Pancreas (tissue), 10 donors: ENCODE measurements at regions not wholly inside any gene's neighbourhood (a gene's known extent, or its start where the extent isn't known, plus 50 kb on each side); places are given as distances from the start of the nearest gene placed in this dataset.

Source experiments
- ATAC-seq, 4 donors: fragments of 200-7000 bp; cut with Tn5 transposase; one replicate each; pipeline versions ENCODE4 v1.8.0 to v1.9.1; 2020; ENCODE audit warnings: mild to moderate bottlenecking in 4 of 4, moderate library complexity in 4 of 4
- DNase-seq, 6 donors: peaks; one replicate each; pipeline ENCODE4 v3.0.0-alpha.2; 2020
- FAIRE-seq: peaks from 2 replicates; lab custom pipeline; 2012; peaks lifted over from hg19 to GRCh38; lab: Jason Lieb, UNC
- H3K27ac ChIP-seq, 4 donors: fragments of 200-600 bp; sonication (generic); 1 replicate in 3 of 4; 2 replicates in 1 of 4; pipeline versions ENCODE4 v1.5.0 to v1.8.0; 2020
- H3K27me3 ChIP-seq, 4 donors: fragments of 200-600 bp; one replicate each; pipeline ENCODE4 v1.8.0; 2021
- H3K36me3 ChIP-seq, 3 donors: fragments of 200-600 bp; sonication (generic) in 1 of 3; one replicate each; pipeline versions ENCODE4 v1.5.0 to v1.8.0; 2020 to 2021
- H3K4me1 ChIP-seq, 3 donors: fragments of 200-600 bp; one replicate each; pipeline ENCODE4 v1.8.0; 2021
- H3K4me3 ChIP-seq, 4 donors: fragments of 200-600 bp; sonication (generic) in 2 of 4; one replicate each; pipeline versions ENCODE4 v1.5.0 to v1.8.0; 2020 to 2021
- H3K9me3 ChIP-seq, 4 donors: fragments of 200-600 bp; one replicate each; pipeline ENCODE4 v1.8.0; 2021
- CTCF ChIP-seq, 4 donors: fragments of 200-600 bp; sonication (generic) in 3 of 4; IDR thresholded peaks; one replicate each; pipeline versions ENCODE4 v1.5.0 to v1.8.0; 2021; ENCODE audit warnings: antibody characterized with exemption in 4 of 4
- WGBS, 2 donors: extraction: QIAGEN DNeasy Blood & Tissue Kit; methylation state at CpG; one replicate each; pipeline ENCODE4 v1.1.7; 2013; 5-methylcytosine and 5-hydroxymethylcytosine counted together
- intact Hi-C, 3 donors: fragments of 100-400 bp; cut with DNase I; formaldehyde crosslinking; loops; one replicate each; pipeline versions ENCODE4 v1.11.1 to v1.14.2; 2022
- donor health status: healthy with polysubstance abuse.
- donor health status: DM: no; HTN: no; CAD: no; lungs with moderate emphysema.
- donor health status: DM: no; HTN: no; CAD: no.
- donor health status: control.
- donor health status: control.
- donor health status: Bipolar disorder and iron deficiency.
- donor health status: DM: yes; HTN: yes; CAD: no.
- donor health status: DM: no; HTN: no; CAD: no.
- donor health status: DM: no; HTN: no; CAD: no.
- donor health status: DM: yes; HTN: yes; CAD: no.

GRCh38 chr9:14027116-14027800, 286.7 kb downstream of the NFIB start:
- Histone ChIP-seq H3K27ac (peak overlapping the region in 1 of 4 donors; percentile 13), H3K36me3 (no peaks in the 10 kb centered on the region), H3K4me3 (no peak overlapping the region), H3K27me3 (no peaks in the 10 kb centered on the region), H3K9me3 (no peaks in the 10 kb centered on the region), H3K4me1 (peaks cover 0 to 10% (median 4%) of the 10 kb centered on the region in 3 donors)
- ATAC-seq (peak; percentile 59 to 83 (median 74)), DNase-seq (peak in 2 of 6 donors; percentile 33 to 52), FAIRE-seq (no peak)
- intact Hi-C loops, result no loop called here
- 11 to 14% methylated on average over 4 of the region's 4 CpGs for WGBS, 2 donors
- no peak for TF ChIP-seq CTCF (IDR thresholded peaks at IDR 0.05)

DNA sequence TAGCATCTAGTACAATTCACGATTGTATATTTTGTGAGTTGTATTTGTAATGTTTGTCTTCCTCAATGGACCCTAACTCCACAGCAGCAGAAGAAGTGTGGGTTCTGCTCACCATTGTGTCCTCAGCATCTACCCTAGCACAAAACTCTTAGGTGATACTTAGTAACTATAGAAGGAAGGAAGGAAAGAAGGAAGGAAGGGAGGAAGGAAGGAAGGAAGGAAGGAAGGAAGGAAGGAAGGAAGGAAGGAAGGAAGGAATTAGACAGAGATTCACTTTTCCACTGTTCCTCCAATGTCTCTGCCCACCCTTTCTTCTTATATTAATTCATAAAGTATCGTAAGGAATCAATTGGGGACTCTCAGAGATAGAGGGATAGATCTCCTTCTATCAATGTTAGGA, 288.2 kb downstream of the NFIB start:
- no peak for TF ChIP-seq CTCF (IDR thresholded peaks at IDR 0.05)
- FAIRE-seq, result no peak
- H3K27ac ChIP-seq, result no peak overlapping the region

DNA sequence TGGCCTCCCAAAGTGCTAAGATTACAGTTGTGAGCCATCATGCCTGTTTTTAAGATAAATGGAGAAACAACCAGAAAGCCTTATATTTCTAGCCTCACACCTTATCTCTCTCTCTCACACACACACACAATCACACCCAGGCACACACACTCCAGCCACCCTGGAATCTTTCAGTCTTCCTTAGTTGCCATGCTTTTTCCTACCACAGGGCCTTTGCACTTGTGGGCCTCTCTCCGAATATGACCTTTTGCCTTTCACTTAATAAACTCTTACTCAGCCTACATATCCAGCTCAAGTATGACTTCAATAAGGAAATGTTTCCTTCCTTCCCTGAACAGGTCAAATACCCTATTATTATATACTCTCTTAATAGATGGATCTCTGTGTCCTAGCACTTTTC, 290.7 kb downstream of the NFIB start:
- no peak for DNase-seq
- Histone ChIP-seq H3K4me1 (peaks cover 0 to 10% (median 4%) of the 10 kb centered on the region in 3 donors), H3K4me3 (no peak overlapping the region), H3K27ac (no peak overlapping the region), H3K27me3 (no peaks in the 10 kb centered on the region), H3K36me3 (no peaks in the 10 kb centered on the region), H3K9me3 (no peaks in the 10 kb centered on the region)
- no peak for TF ChIP-seq CTCF (IDR thresholded peaks at IDR 0.05)
- 89 to 94% methylated on average over 1 of the region's 1 CpG for WGBS, 2 donors
- no peak for ATAC-seq
- intact Hi-C loops, result no loop called here
- FAIRE-seq, result no peak

More for the DNA sequence above, 288.2 kb downstream of the NFIB start:
- DNase-seq, result no peak
- WGBS, 2 donors, result 32 to 40% methylated on average over 2 of the region's 2 CpGs
- Histone ChIP-seq H3K4me1 (peaks cover 0 to 10% (median 4%) of the 10 kb centered on the region in 3 donors), H3K36me3 (no peaks in the 10 kb centered on the region), H3K4me3 (no peak overlapping the region), H3K9me3 (no peaks in the 10 kb centered on the region), H3K27me3 (no peaks in the 10 kb centered on the region)
- intact Hi-C loops, result no loop called here
- ATAC-seq, result no peak

DNA sequence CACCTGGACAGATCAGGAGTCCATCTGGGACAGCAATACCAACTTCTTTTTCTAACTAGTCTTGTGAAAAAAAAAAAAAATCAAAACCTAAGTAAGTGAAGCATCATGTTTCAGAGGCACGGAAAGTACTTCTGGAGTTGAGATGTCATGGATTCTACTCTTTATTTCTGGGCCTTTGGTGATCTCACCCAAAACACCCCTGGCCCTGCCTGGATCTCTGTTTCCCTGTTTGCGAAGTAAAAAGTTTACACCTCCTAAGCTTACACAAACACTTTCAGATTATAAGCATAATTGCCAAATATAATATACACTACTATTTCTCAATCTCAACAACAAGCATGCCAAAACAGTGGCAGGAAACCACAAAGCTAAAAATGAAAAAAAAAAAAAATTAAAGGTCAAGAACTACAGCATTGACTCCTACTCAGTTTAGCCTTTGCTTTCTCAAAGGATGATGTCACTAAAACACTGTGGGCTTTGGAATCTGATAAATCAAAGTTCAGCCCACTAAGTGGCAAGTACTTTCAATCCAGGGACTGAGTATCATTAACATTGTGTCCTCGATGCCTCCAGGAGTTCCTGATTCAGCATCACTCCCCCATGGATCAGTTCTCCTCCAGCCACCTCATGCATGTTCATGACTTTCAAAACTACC, 291.9 kb downstream of the NFIB start:
- H3K27me3 ChIP-seq, result no peaks in the 10 kb centered on the region
- H3K4me3 ChIP-seq, result no peak overlapping the region
- DNase-seq, result no peak
- intact Hi-C loops, result no loop called here
- no peak for FAIRE-seq
- no peaks in the 10 kb centered on the region for H3K9me3 ChIP-seq
- no peak for ATAC-seq
- H3K36me3 ChIP-seq, result no peaks in the 10 kb centered on the region
- no peak overlapping the region for H3K27ac ChIP-seq
- WGBS, 2 donors, result 68 to 86% methylated on average over 3 of the region's 3 CpGs
- no peak for TF ChIP-seq CTCF (IDR thresholded peaks at IDR 0.05)
- no peaks in the 10 kb centered on the region for H3K4me1 ChIP-seq

GRCh38 chr9:14018081-14018480, 295.9 kb downstream of the NFIB start:
- H3K36me3 ChIP-seq, result no peaks in the 10 kb centered on the region
- no peak overlapping the region for H3K4me3 ChIP-seq
- ATAC-seq (peak in 2 of 4 donors; percentile 47 to 51), FAIRE-seq (no peak), DNase-seq (no peak)
- intact Hi-C loops, result no loop called here
- no peaks in the 10 kb centered on the region for H3K4me1 ChIP-seq
- no peak overlapping the region for H3K27ac ChIP-seq
- H3K9me3 ChIP-seq, result no peaks in the 10 kb centered on the region
- no peaks in the 10 kb centered on the region for H3K27me3 ChIP-seq
- no peak for TF ChIP-seq CTCF (IDR thresholded peaks at IDR 0.05)
- 48 to 55% methylated on average over 2 of the region's 2 CpGs for WGBS, 2 donors
